Progenitor cell of endocrine pancreas (in vitro differentiated cells): ENCODE measurements at regions not wholly inside any gene's neighbourhood (a gene's known extent, or its start where the extent isn't known, plus 50 kb on each side); places are given as distances from the start of the nearest gene placed in this dataset.

ENCODE experiments used
- DNase-seq: peaks from one replicate; pipeline ENCODE4 v3.0.0; 2021; ENCODE audit warnings: low spot score; ENCODE audit not compliant: unreplicated experiment
- H3K27ac Mint-ChIP-seq: 2 replicates; pipeline ENCODE4 v1.8.0; 2021; ENCODE audit warnings: mild to moderate bottlenecking, moderate library complexity, mixed read lengths
- H3K27me3 Mint-ChIP-seq: 2 replicates; pipeline ENCODE4 v1.8.0; 2021; ENCODE audit warnings: mixed read lengths
- H3K36me3 Mint-ChIP-seq: 2 replicates; pipeline ENCODE4 v1.8.0; 2022; ENCODE audit warnings: mixed read lengths; ENCODE audit not compliant: insufficient read depth
- H3K4me1 Mint-ChIP-seq: 2 replicates; pipeline ENCODE4 v1.8.0; 2021; ENCODE audit warnings: low read depth, mixed read lengths
- H3K4me3 Mint-ChIP-seq: 2 replicates; pipeline ENCODE4 v1.8.0; 2021; ENCODE audit warnings: low read depth, mild to moderate bottlenecking, moderate library complexity, mixed read lengths
- H3K9me3 Mint-ChIP-seq: 2 replicates; pipeline ENCODE4 v1.8.0; 2021; ENCODE audit warnings: low read depth, mixed read lengths
- TF ChIP-seq, protein P1 (sequence below): fragments of 200-600 bp; sonication (generic); IDR thresholded peaks from one replicate; pipeline ENCODE4 v1.5.0; 2021; ENCODE audit warnings: antibody characterized with exemption, mild to moderate bottlenecking; ENCODE audit not compliant: unreplicated experiment

DNA sequence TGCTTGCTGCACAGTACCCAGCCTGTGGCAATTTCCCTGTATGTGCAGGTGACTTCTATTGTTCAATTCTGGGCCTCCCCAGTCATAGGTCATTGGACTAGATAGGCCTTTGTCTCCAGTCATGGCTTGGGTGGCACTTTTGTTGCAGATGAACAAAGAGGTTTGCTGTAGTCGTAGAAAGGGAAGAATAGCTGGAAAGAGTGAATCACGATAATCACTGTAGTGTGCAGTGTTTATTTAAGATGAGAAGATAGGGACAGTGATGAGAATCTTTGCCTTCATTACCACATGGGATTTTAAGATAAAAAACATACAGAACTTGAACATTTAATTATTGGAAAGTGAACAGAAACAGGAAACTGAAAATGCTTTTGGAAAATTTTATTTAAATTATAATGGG, 156.1 kb upstream of the CYRIA start:
- TF ChIP-seq, protein P1, sequence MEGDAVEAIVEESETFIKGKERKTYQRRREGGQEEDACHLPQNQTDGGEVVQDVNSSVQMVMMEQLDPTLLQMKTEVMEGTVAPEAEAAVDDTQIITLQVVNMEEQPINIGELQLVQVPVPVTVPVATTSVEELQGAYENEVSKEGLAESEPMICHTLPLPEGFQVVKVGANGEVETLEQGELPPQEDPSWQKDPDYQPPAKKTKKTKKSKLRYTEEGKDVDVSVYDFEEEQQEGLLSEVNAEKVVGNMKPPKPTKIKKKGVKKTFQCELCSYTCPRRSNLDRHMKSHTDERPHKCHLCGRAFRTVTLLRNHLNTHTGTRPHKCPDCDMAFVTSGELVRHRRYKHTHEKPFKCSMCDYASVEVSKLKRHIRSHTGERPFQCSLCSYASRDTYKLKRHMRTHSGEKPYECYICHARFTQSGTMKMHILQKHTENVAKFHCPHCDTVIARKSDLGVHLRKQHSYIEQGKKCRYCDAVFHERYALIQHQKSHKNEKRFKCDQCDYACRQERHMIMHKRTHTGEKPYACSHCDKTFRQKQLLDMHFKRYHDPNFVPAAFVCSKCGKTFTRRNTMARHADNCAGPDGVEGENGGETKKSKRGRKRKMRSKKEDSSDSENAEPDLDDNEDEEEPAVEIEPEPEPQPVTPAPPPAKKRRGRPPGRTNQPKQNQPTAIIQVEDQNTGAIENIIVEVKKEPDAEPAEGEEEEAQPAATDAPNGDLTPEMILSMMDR, result no peak

DNA sequence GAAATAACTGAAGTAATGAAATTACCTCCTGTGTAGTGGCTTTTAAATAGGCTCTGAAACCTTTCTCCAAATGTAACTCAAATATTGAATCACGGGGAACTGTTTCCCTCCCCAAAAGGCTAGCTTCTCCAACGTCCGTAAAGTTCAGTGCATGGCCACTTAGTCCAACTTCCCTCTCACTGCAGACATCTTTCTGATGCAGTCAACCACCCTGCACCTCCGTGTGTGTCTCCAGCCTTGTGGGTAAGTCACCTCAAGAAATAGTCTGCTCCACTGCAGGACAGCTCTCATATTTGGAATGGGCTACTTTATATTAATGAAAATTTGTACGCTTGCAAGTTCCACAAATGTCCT, 152.5 kb upstream of the CYRIA start:
- no peaks in the 10 kb centered on the region for H3K36me3 Mint-ChIP-seq
- no peak for DNase-seq
- peaks cover 20% of the 10 kb centered on the region for H3K4me1 Mint-ChIP-seq
- peaks cover 6% of the 10 kb centered on the region for H3K9me3 Mint-ChIP-seq
- no peak overlapping the region for H3K4me3 Mint-ChIP-seq
- no peaks in the 10 kb centered on the region for H3K27me3 Mint-ChIP-seq
- H3K27ac Mint-ChIP-seq, result peak overlapping the region; percentile 84
- TF ChIP-seq, protein P1, result no peak

More for the DNA sequence above, 156.1 kb upstream of the CYRIA start:
- Mint-ChIP-seq H3K9me3 (peaks cover 9% of the 10 kb centered on the region), H3K4me1 (peaks cover 18% of the 10 kb centered on the region), H3K36me3 (no peaks in the 10 kb centered on the region), H3K4me3 (no peak overlapping the region), H3K27me3 (no peaks in the 10 kb centered on the region), H3K27ac (no peak overlapping the region)
- DNase-seq, result no peak

DNA sequence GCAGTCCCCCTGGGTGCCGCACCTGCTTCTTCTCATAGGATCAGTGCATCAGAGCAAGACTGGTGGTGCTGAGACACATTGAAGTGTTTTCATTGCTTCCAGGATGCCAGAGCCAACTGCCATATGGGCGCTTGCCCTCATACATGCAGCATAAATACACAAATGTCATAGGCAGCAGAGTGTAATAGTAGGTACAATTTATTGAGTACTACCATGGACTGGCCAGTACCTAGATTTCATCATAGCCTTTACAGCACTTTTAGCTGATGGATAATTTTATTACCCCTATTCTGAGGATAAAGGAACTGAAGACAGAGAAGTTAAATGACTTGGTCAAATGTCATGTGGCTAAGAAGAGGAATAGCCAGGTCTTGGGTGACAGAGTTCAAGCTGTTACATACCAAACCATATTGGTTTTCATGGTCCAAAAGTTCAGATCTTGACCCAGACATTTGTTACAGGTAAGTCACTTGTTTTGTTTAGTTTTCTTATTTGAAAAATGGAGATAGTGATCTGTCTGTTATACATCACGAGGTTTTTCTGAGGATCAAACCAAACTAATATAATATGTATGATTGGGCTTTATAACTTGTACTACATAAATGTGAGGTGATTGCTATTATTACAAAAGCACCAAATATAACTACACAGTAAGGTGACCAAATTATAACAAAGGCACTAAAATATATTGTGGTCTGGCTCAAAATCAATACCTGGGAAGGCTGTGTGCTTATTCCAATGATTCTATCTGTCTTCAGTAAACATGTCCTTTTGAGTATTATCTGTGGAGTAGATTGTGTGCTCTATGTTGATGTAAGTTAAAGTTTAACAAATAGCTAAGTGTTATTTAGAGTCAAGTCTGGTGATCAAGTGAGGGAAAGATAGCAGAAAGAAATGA, 151.9 kb upstream of the CYRIA start:
- Mint-ChIP-seq H3K9me3 (peaks cover 6% of the 10 kb centered on the region), H3K36me3 (no peaks in the 10 kb centered on the region), H3K4me1 (peaks cover 20% of the 10 kb centered on the region), H3K27me3 (no peaks in the 10 kb centered on the region), H3K27ac (no peak overlapping the region), H3K4me3 (peak overlapping the region; percentile 3)
- TF ChIP-seq, protein P1, result no peak
- no peak for DNase-seq

DNA sequence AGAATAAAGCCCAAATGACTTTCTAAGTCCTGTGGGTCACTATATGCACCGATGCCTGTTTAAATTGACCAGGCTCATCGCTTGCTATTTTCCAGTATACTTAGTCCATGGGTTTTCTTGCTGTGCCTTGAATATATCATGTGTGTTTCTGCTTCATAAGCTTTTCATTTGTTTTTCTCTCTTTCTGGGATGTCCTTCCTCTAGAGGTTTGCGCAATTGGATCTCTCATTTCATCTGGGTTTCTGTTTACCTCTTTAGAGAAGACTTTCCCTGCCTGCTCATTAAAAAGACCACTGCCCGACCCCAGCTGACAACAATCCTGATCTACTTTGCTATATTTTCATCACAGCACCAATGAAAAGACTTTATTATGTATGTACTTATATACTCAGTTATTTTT, 150.9 kb upstream of the CYRIA start:
- Mint-ChIP-seq H3K27ac (no peak overlapping the region), H3K4me3 (no peak overlapping the region), H3K4me1 (peaks cover 20% of the 10 kb centered on the region), H3K9me3 (peaks cover 6% of the 10 kb centered on the region), H3K27me3 (no peaks in the 10 kb centered on the region), H3K36me3 (no peaks in the 10 kb centered on the region)
- TF ChIP-seq, protein P1, result no peak
- no peak for DNase-seq

DNA sequence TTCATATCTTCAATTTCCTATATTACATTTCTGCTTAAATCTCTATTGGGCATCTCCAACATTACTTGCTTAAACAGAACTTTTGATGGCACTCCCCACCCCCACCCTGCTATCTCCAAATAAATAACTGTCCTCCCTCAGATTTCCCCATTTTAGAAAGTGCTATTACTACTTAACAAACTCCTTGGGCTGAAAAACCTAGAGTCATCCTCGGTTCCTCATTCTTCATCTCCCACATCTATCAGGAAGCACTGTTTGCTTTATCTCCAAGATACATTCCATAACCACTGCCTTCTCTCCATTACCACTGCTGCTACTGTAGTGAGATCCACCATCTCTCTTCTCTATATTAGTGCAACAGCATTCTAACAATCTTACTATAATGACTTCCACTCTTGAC, 150.4 kb upstream of the CYRIA start:
- Mint-ChIP-seq H3K27me3 (no peaks in the 10 kb centered on the region), H3K9me3 (peaks cover 6% of the 10 kb centered on the region), H3K27ac (no peak overlapping the region), H3K4me1 (peaks cover 20% of the 10 kb centered on the region), H3K4me3 (no peak overlapping the region), H3K36me3 (no peaks in the 10 kb centered on the region)
- DNase-seq, result no peak
- TF ChIP-seq, protein P1, result no peak
